Heart left ventricle (tissue), 13 donors: ENCODE measurements at regions not wholly inside any gene's neighbourhood (a gene's known extent, or its start where the extent isn't known, plus 50 kb on each side); places are given as distances from the start of the nearest gene placed in this dataset.
"Not testable (repeated sequence)": the region's sequence is repeated elsewhere in the genome, so short reads cannot be mapped to it uniquely, and the experiment has no call there.

ENCODE experiments used
- CTCF ChIP-seq, 12 donors: fragments of 200-600 bp; sonication (generic) in 4 of 12; IDR thresholded peaks; one replicate each; pipeline versions ENCODE4 v1.5.0 to v1.8.0; 2018 to 2022; ENCODE audit warnings: antibody characterized with exemption in 12 of 12, mild to moderate bottlenecking in 5 of 12
- POLR2A ChIP-seq, 2 donors: fragments of 450-650 bp; IDR thresholded peaks; one replicate each; pipeline ENCODE4 v1.6.1; 2017; ENCODE audit warnings: antibody characterized with exemption in 2 of 2, mild to moderate bottlenecking in 2 of 2, moderate library complexity in 2 of 2
- donor health status: ischemic (EF 13 %, LVEDD 7.1; RV severe dilation, severe dysfunction).
- donor health status: DM: no; HTN: yes; CAD: no.
- donor health status: DM: no; HTN: no; CAD: no.
- donor health status: ischemic (EF 25% LVEDD 6.9; RV normal size, moderate dysfunction).
- donor health status: ischemic (EF 25% LVEDD 5.7; RV mildly dilated, moderate dysfunction).
- donor health status: ischemic (EF 35%, LVEDD 5.7; RV mildly dilated, moderate dysfunction).
- donor health status: nonischemic (EF 11% LVEDD 7.7; RV severe dilation, severe dysfunction).
- donor health status: DM: yes; HTN: yes; CAD: no.
- donor health status: PGD.
- donor health status: ischemic (EF 29% LVEDD 5.4; RV normal size, mild dysfunction).
- donor health status: nonischemic (EF 23%, LVEDD 6.1; RV moderate dilation, normal function).

GRCh38 chr15:84114680-84115079 is 120.9 kb upstream of the GOLGA6L4 start:
- not testable (repeated sequence) for TF ChIP-seq POLR2A, CTCF (IDR thresholded peaks at IDR 0.05)
